ENCODE measurements at regions not wholly inside any gene's neighbourhood (a gene's known extent, or its start where the extent isn't known, plus 50 kb on each side); places are given as distances from the start of the nearest gene placed in this dataset.
"Not testable (repeated sequence)": the region's sequence is repeated elsewhere in the genome, so short reads cannot be mapped to it uniquely, and the experiment has no call there.

DNA sequence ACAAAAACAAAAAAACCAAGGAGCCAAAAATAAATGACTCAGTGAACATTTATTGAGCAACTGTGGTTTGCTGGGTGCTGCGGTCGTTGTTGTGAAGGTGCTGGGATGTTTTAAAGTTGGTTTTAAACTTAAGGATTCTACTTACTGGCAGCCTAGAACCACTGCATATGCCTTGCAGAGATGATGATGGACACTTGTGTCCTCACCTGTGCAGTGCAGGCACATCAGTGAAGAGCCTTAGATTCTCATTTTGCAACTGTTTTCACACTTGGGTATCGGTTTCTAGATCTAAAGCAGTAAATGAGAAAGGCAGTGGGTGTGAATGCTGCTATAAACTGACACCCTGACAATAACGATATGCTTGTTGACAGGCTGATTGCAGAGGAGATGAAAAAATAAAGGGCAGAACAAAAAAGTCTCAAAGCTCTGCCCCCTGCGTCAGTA lies 68.8 kb downstream of the UTRN start:
- 94% methylated on average over 3 of the region's 5 CpGs for WGBS (ENCODE audit: insufficient coverage)
- Histone ChIP-seq H3K36me3 (ENCODE audit: control insufficient read depth, insufficient read depth, low read length) (no peaks in the 10 kb centered on the region), H3K4me1 (ENCODE audit: control insufficient read depth, insufficient read depth, low read length) (no peaks in the 10 kb centered on the region), H3K27ac (ENCODE audit: low read depth, low read length) (no peak overlapping the region), H3K27me3 (ENCODE audit: control insufficient read depth, insufficient read depth, low read length) (no peaks in the 10 kb centered on the region), H3K4me3 (ENCODE audit: low read depth, low read length) (no peak overlapping the region), H3K9me3 (ENCODE audit: control insufficient read depth, insufficient read depth, low read length) (no peaks in the 10 kb centered on the region)
- no peak for DNase-seq (ENCODE audit: low read depth in 4 of 6, low spot score in 6 of 6)

DNA sequence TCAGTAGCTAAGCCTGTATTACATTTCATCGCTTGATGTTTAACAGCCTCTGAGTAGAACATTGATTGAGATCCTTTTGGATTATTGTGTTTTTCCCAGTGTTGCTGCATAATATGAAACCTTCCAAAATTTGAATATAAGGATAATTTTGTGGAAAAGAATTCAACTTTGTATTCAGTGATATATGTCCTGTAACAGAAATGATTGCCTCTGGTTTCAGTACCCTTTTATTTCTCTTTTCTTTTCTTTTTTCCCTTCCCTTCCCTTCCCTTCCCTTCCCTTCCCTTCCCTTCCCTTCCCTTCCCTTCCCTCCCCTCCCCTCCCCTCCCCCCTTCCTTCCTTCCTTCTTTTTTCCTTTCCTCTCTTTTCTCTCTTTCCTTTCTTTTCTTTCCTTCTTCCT lies 74.6 kb downstream of the UTRN start:
- no peak for DNase-seq (ENCODE audit: low read depth in 4 of 6, low spot score in 6 of 6)
- no peaks in the 10 kb centered on the region for H3K36me3 ChIP-seq (ENCODE audit: control insufficient read depth, insufficient read depth, low read length)
- no peaks in the 10 kb centered on the region for H3K9me3 ChIP-seq (ENCODE audit: control insufficient read depth, insufficient read depth, low read length)
- H3K4me1 ChIP-seq (ENCODE audit: control insufficient read depth, insufficient read depth, low read length), result no peaks in the 10 kb centered on the region
- H3K27ac ChIP-seq (ENCODE audit: low read depth, low read length), result no peak overlapping the region
- no CpG with 5 or more reads among the region's 1 CpG for WGBS (ENCODE audit: insufficient coverage)
- no peak overlapping the region for H3K4me3 ChIP-seq (ENCODE audit: low read depth, low read length)
- no peaks in the 10 kb centered on the region for H3K27me3 ChIP-seq (ENCODE audit: control insufficient read depth, insufficient read depth, low read length)

DNA sequence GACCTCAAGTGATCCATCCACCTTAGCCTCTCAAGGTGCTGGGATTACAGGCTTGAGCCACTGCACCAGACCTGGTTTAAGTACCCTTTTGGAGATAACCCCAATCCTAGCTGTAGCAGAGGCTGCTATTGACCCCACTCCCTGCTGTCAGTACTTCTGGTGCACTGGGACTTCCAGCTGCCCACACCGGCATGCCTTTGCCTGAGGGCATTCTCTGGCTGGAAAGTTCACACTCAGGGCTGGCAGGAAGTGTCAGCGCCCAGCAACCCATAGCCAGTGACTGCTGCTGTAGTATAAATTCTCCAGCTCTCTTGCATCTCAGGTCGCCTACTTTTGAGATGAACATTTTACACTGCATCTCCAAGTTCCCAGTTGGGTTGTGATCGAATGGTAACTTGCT lies 75.3 kb downstream of the UTRN start:
- Histone ChIP-seq H3K36me3 (ENCODE audit: control insufficient read depth, insufficient read depth, low read length) (no peaks in the 10 kb centered on the region), H3K27me3 (ENCODE audit: control insufficient read depth, insufficient read depth, low read length) (no peaks in the 10 kb centered on the region), H3K4me3 (ENCODE audit: low read depth, low read length) (no peak overlapping the region), H3K9me3 (ENCODE audit: control insufficient read depth, insufficient read depth, low read length) (no peaks in the 10 kb centered on the region), H3K4me1 (ENCODE audit: control insufficient read depth, insufficient read depth, low read length) (no peaks in the 10 kb centered on the region), H3K27ac (ENCODE audit: low read depth, low read length) (no peak overlapping the region)
- DNase-seq (ENCODE audit: low read depth in 4 of 6, low spot score in 6 of 6), result no peak
- WGBS (ENCODE audit: insufficient coverage), result 60% methylated on average over 1 of the region's 4 CpGs

DNA sequence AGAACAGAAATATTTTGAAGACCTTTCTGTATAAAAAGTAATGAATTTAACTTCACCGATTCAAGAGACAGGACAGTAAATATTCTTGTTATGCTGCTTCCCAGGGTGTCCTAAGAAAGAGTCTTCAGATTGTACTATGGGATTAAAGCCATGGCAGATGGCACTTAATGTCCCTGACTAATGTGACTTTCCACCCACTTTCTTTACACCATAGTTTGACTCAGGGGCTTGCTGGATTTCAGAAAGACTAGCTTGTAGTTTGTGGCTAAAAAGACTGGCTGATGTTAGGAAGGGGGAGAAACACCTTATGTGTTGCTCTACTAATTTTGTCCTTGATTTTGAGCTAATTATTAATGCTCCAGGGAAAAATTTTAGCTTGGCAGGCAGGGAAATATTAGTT lies 75.9 kb downstream of the UTRN start:
- no peak for DNase-seq (ENCODE audit: low read depth in 4 of 6, low spot score in 6 of 6)
- H3K36me3 ChIP-seq (ENCODE audit: control insufficient read depth, insufficient read depth, low read length), result no peaks in the 10 kb centered on the region
- no peaks in the 10 kb centered on the region for H3K27me3 ChIP-seq (ENCODE audit: control insufficient read depth, insufficient read depth, low read length)
- no peak overlapping the region for H3K4me3 ChIP-seq (ENCODE audit: low read depth, low read length)
- H3K9me3 ChIP-seq (ENCODE audit: control insufficient read depth, insufficient read depth, low read length), result no peaks in the 10 kb centered on the region
- WGBS (ENCODE audit: insufficient coverage), result no CpG with 5 or more reads among the region's 1 CpG
- H3K27ac ChIP-seq (ENCODE audit: low read depth, low read length), result no peak overlapping the region
- H3K4me1 ChIP-seq (ENCODE audit: control insufficient read depth, insufficient read depth, low read length), result no peaks in the 10 kb centered on the region

DNA sequence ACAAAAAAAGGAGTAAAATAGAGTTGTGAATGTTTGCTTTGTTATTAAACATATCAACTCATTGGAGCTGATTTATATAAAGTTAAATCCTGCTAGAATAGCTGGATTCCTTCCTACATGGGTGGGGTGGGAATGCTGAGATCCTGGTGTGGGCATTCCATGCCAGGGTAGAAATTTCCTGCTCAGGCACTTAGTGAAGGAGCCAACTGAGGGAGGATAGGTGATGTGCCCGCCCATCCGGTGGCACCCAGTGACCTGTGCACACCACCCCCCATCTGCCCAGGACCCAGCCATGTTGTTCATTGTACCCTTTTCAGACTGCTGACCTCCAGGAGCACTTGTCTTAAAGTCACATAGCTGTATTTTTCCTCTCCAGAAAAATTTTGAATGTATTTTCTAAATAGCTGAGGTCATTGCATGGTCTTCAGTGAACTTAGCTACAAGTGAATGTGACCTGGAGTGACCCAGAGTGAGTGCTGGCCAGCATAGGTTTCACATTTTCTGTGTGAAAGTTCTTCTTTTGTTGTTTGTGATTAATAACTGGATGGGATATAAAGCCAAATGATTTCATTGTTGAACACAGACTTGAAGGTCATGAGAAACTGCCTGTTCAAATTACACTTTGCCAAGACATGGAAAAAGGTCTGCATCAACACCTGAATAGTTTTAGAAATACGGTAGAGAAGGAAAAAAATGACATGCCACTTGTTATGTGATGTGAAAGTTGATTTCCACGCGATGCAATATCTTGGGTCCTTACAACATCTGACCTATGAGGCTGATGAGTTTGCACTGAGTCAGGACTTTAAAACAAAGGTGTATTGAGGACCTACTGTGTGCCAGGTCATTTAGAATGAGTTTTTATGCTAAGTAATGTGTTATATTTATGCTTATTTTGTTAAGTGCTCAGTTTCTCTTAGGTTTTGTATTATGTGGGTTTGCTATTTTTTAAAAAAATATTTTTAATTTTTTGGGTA lies 77.2 kb downstream of the UTRN start:
- Histone ChIP-seq H3K4me1 (ENCODE audit: control insufficient read depth, insufficient read depth, low read length) (no peaks in the 10 kb centered on the region), H3K4me3 (ENCODE audit: low read depth, low read length) (no peak overlapping the region), H3K27me3 (ENCODE audit: control insufficient read depth, insufficient read depth, low read length) (no peaks in the 10 kb centered on the region), H3K9me3 (ENCODE audit: control insufficient read depth, insufficient read depth, low read length) (no peaks in the 10 kb centered on the region), H3K36me3 (ENCODE audit: control insufficient read depth, insufficient read depth, low read length) (no peaks in the 10 kb centered on the region), H3K27ac (ENCODE audit: low read depth, low read length) (no peak overlapping the region)
- DNase-seq (ENCODE audit: low read depth in 4 of 6, low spot score in 6 of 6), result no peak
- WGBS (ENCODE audit: insufficient coverage), result 79% methylated on average over 5 of the region's 5 CpGs

DNA sequence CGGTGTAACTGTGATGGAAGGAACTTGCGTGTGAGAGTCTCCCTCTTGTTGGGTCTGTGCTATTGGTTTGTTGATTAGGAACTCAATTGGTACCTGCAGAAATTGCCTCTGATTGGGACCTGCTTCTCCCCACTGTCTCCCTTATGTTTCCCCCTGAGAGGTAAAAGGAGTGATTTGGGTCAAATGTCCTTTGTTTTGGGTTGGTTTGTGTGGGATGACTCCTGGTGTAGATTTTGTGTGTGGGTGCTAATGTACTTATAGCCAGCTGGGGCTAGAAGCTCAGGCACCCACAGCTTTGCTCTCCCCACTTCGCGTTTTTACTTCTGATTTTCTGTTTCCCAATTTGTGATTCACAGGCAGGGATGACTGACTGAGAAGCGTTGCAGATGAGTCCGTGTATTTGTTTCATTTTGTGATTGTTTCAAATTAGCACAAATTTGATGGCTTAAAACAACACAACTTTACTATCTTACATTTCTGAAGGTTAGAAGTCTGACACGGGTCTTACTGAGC lies 79.1 kb downstream of the UTRN start:
- no peak for DNase-seq (ENCODE audit: low read depth in 4 of 6, low spot score in 6 of 6)
- no peak overlapping the region for H3K4me3 ChIP-seq (ENCODE audit: low read depth, low read length)
- H3K9me3 ChIP-seq (ENCODE audit: control insufficient read depth, insufficient read depth, low read length), result no peaks in the 10 kb centered on the region
- no peak overlapping the region for H3K27ac ChIP-seq (ENCODE audit: low read depth, low read length)
- no peaks in the 10 kb centered on the region for H3K36me3 ChIP-seq (ENCODE audit: control insufficient read depth, insufficient read depth, low read length)
- H3K4me1 ChIP-seq (ENCODE audit: control insufficient read depth, insufficient read depth, low read length), result no peaks in the 10 kb centered on the region
- 100% methylated on average over 1 of the region's 7 CpGs for WGBS (ENCODE audit: insufficient coverage)
- no peaks in the 10 kb centered on the region for H3K27me3 ChIP-seq (ENCODE audit: control insufficient read depth, insufficient read depth, low read length)

DNA sequence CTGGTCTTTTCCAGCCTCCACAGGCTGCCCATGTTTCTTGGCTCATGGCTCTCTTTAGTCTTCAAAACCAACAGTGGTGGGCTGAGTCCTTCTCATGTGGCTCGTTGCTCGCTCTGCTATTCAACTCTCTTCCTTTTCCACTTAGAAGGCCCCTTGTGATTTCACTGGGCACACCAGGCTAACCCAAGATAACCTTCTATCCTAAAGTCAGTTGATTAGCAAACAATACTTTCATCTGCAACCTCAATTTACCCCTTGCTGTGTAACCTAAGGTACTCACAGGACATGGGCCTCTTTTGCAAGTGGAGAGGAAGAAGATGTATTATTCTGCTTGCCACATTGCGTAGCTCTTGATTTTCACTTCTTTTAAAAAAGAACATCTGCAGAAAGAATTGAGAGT lies 79.6 kb downstream of the UTRN start:
- no peaks in the 10 kb centered on the region for H3K27me3 ChIP-seq (ENCODE audit: control insufficient read depth, insufficient read depth, low read length)
- no peaks in the 10 kb centered on the region for H3K4me1 ChIP-seq (ENCODE audit: control insufficient read depth, insufficient read depth, low read length)
- no peak overlapping the region for H3K4me3 ChIP-seq (ENCODE audit: low read depth, low read length)
- H3K27ac ChIP-seq (ENCODE audit: low read depth, low read length), result no peak overlapping the region
- WGBS (ENCODE audit: insufficient coverage), result 70% methylated on average over 2 of the region's 3 CpGs
- no peak for DNase-seq (ENCODE audit: low read depth in 4 of 6, low spot score in 6 of 6)
- H3K36me3 ChIP-seq (ENCODE audit: control insufficient read depth, insufficient read depth, low read length), result no peaks in the 10 kb centered on the region
- no peaks in the 10 kb centered on the region for H3K9me3 ChIP-seq (ENCODE audit: control insufficient read depth, insufficient read depth, low read length)

DNA sequence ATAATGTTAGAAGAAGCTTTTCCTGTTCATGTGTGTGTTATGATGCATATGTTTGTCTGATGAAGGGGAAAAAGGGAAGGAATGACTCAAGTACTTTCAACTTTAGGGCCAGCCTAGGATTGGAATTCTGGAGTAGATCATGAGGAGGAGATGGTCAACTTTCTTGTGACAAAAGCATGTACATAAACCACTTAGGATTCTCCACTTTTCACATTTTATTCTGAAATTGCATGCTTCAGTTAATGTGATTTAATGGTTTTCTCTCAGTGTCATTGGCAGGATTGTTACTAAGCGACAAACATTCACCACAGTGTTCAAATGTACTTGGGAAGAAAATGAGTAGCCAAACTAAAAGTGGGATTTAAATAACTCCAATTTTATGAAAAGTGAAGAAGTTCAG lies 80.1 kb downstream of the UTRN start:
- Histone ChIP-seq H3K27me3 (ENCODE audit: control insufficient read depth, insufficient read depth, low read length) (no peaks in the 10 kb centered on the region), H3K36me3 (ENCODE audit: control insufficient read depth, insufficient read depth, low read length) (no peaks in the 10 kb centered on the region), H3K4me1 (ENCODE audit: control insufficient read depth, insufficient read depth, low read length) (no peaks in the 10 kb centered on the region), H3K4me3 (ENCODE audit: low read depth, low read length) (no peak overlapping the region), H3K27ac (ENCODE audit: low read depth, low read length) (no peak overlapping the region), H3K9me3 (ENCODE audit: control insufficient read depth, insufficient read depth, low read length) (no peaks in the 10 kb centered on the region)
- WGBS (ENCODE audit: insufficient coverage), result 100% methylated on average over 1 of the region's 1 CpG
- DNase-seq (ENCODE audit: low read depth in 4 of 6, low spot score in 6 of 6), result no peak

DNA sequence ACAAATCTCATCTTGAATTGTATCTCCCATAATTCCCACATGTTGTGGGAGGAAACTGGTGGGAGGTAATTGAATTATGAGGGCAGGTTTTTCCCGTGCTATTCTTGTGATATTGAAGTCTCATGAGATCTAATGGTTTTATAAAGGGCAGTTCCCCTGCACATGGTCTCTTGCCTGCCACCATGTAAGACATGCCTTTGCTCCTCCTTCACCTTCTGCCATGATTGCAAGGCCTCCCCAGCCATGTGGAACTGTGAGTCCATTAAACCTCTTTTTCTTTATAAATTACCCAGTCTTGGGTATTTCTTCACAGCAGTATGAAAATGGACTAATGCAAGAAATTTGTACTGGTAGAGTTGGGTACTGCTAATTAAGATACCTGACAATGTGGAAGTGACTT lies 84.6 kb downstream of the UTRN start:
- not testable (repeated sequence) for H3K27ac ChIP-seq (ENCODE audit: low read depth, low read length); H3K4me3 ChIP-seq (ENCODE audit: low read depth, low read length); DNase-seq (ENCODE audit: low read depth in 4 of 6, low spot score in 6 of 6); H3K27me3 ChIP-seq (ENCODE audit: control insufficient read depth, insufficient read depth, low read length); H3K4me1 ChIP-seq (ENCODE audit: control insufficient read depth, insufficient read depth, low read length); H3K36me3 ChIP-seq (ENCODE audit: control insufficient read depth, insufficient read depth, low read length); H3K9me3 ChIP-seq (ENCODE audit: control insufficient read depth, insufficient read depth, low read length)
- no CpG with 5 or more reads among the region's 1 CpG for WGBS (ENCODE audit: insufficient coverage)

DNA sequence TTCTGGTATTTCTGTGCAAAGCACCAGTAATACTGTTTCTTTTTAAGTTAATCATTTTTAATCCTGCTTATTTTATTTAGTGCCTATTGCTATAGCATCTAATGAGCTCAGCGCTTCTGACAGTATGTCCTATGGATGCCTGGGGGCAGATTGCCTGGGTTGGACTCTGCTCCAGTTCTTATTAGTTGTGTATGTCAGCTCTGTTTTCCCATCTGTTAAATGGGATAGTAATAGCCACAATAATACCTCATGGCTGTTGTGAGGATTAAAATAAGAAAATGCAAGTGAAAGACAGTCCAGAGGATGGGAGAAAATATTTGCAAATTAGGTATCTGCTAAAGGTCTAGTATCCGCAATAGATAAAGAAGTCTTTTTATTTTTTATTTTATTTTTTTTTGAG lies 87.0 kb downstream of the UTRN start:
- Histone ChIP-seq H3K27me3 (ENCODE audit: control insufficient read depth, insufficient read depth, low read length) (no peaks in the 10 kb centered on the region), H3K4me3 (ENCODE audit: low read depth, low read length) (no peak overlapping the region), H3K9me3 (ENCODE audit: control insufficient read depth, insufficient read depth, low read length) (no peaks in the 10 kb centered on the region), H3K4me1 (ENCODE audit: control insufficient read depth, insufficient read depth, low read length) (peaks cover 2% of the 10 kb centered on the region), H3K27ac (ENCODE audit: low read depth, low read length) (no peak overlapping the region), H3K36me3 (ENCODE audit: control insufficient read depth, insufficient read depth, low read length) (no peaks in the 10 kb centered on the region)
- no CpG with 5 or more reads among the region's 2 CpGs for WGBS (ENCODE audit: insufficient coverage)
- no peak for DNase-seq (ENCODE audit: low read depth in 4 of 6, low spot score in 6 of 6)
